MM.1S (cell line): ENCODE measurements at regions not wholly inside any gene's neighbourhood (a gene's known extent, or its start where the extent isn't known, plus 50 kb on each side); places are given as distances from the start of the nearest gene placed in this dataset.

Experiments
- EZH2phosphoT487 ChIP-seq: fragments of 300-600 bp; sonication (generic); IDR thresholded peaks from 2 replicates; pipeline ENCODE4 v1.6.1; 2018; ENCODE audit warnings: antibody characterized with exemption, low read length
- TF ChIP-seq, protein P1 (sequence below): fragments of 300-600 bp; sonication (generic); IDR thresholded peaks from 2 replicates; pipeline ENCODE4 v1.5.1; 2016; ENCODE audit warnings: antibody characterized with exemption, low read length, mixed read lengths

DNA sequence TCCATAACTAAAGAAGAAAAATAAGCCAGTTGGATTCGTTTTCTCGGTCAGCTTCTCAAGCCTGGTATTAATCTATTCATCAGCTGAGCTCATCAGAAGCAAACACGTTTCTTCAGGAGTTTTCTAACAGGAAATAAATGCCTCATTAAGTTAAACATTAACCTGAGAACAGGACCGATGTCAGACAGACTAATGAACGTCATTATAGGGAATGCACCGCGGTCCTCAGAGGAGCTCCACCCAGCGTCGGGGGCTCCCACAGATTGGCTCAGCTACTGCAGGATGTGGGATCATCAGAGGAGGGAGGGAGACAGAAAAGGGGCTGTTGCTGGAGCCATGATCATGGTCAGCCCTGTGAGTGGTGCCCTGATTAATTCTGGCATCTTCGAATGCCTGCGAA is 615.4 kb downstream of the PTPRU start:
- TF ChIP-seq EZH2phosphoT487, result no peak
- TF ChIP-seq, protein P1, sequence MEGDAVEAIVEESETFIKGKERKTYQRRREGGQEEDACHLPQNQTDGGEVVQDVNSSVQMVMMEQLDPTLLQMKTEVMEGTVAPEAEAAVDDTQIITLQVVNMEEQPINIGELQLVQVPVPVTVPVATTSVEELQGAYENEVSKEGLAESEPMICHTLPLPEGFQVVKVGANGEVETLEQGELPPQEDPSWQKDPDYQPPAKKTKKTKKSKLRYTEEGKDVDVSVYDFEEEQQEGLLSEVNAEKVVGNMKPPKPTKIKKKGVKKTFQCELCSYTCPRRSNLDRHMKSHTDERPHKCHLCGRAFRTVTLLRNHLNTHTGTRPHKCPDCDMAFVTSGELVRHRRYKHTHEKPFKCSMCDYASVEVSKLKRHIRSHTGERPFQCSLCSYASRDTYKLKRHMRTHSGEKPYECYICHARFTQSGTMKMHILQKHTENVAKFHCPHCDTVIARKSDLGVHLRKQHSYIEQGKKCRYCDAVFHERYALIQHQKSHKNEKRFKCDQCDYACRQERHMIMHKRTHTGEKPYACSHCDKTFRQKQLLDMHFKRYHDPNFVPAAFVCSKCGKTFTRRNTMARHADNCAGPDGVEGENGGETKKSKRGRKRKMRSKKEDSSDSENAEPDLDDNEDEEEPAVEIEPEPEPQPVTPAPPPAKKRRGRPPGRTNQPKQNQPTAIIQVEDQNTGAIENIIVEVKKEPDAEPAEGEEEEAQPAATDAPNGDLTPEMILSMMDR, result no peak
